Nephron progenitor cell (in vitro differentiated cells): ENCODE measurements at regions not wholly inside any gene's neighbourhood (a gene's known extent, or its start where the extent isn't known, plus 50 kb on each side); places are given as distances from the start of the nearest gene placed in this dataset.

Source experiments
- DNase-seq: peaks from one replicate; pipeline ENCODE4 v3.0.0; 2021
- H3K27ac Mint-ChIP-seq: 2 replicates; pipeline ENCODE4 v1.8.0; 2021; ENCODE audit warnings: mild to moderate bottlenecking, moderate library complexity, mixed read lengths
- H3K27me3 Mint-ChIP-seq: 2 replicates; pipeline ENCODE4 v1.8.0; 2021; ENCODE audit warnings: mild to moderate bottlenecking, low read depth, mixed read lengths; ENCODE audit not compliant: poor library complexity
- H3K36me3 Mint-ChIP-seq: 2 replicates; pipeline ENCODE4 v1.8.0; 2021; ENCODE audit warnings: low read depth, mixed read lengths
- H3K4me1 Mint-ChIP-seq: 2 replicates; pipeline ENCODE4 v1.8.0; 2021; ENCODE audit warnings: mixed read lengths
- H3K4me3 Mint-ChIP-seq: 2 replicates; pipeline ENCODE4 v1.8.0; 2021; ENCODE audit warnings: mild to moderate bottlenecking, moderate library complexity, mixed read lengths
- H3K9me3 Mint-ChIP-seq: 2 replicates; pipeline ENCODE4 v1.8.0; 2021; ENCODE audit warnings: mild to moderate bottlenecking, moderate library complexity, mixed read lengths
- CTCF ChIP-seq: fragments of 200-600 bp; sonication (generic); IDR thresholded peaks from 2 replicates; pipeline ENCODE4 v1.5.0; 2021; ENCODE audit warnings: antibody characterized with exemption

DNA sequence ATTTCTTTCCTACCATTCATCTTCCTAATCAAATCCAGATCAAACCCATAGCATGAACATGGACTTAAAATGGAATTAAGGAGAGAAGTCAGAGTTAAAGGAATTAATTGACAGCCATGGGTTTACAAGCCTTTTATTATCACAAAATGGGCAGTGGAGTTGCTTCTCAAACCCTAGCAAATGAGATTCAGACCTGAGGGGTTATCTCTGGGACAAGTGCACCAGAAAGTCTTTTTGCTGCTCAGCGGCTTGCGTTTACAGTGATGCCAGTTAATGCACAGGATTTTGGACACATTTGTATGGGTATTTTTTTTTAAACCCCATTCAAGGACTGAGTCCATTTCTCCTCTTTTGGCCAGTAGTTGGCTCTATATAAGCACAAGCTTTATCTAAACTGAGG lies 503.0 kb downstream of the EFNB2 start:
- Mint-ChIP-seq H3K4me1 (peaks cover 35% of the 10 kb centered on the region), H3K4me3 (no peak overlapping the region), H3K27ac (no peak overlapping the region), H3K36me3 (no peaks in the 10 kb centered on the region), H3K9me3 (no peaks in the 10 kb centered on the region), H3K27me3 (peaks cover 6% of the 10 kb centered on the region)
- no peak for TF ChIP-seq CTCF
- no peak for DNase-seq

- TF ChIP-seq CTCF: no peak
- H3K4me1 Mint-ChIP-seq: peaks cover 35% of the 10 kb centered on the region
- H3K36me3 Mint-ChIP-seq: no peaks in the 10 kb centered on the region
- DNase-seq: no peak
- H3K4me3 Mint-ChIP-seq: no peak overlapping the region
- peaks cover 2% of the 10 kb centered on the region for H3K27me3 Mint-ChIP-seq
- no peaks in the 10 kb centered on the region for H3K9me3 Mint-ChIP-seq
- no peak overlapping the region for H3K27ac Mint-ChIP-seq
These were observed 505.7 kb downstream of the EFNB2 start for GRCh38 chr13:106029676-106030290.

DNA sequence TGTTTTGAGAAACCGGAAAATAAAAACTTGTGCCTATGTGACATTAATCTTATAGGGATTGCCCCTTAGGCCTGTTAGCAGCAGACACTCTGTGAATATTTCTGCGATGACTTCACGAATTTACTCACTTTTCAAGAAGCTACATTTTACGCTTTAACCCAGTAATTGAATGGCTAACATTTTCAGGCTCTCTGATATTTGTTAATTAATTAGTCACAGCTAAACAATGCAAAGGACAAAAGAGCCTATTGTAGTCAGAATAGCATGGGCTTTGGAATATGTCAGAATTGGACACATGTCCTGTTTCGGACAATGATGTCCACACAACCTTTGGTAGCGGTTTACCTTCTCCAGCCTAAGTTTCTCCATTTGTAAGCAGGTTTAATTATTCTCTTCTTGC lies 506.6 kb downstream of the EFNB2 start:
- no peak overlapping the region for H3K4me3 Mint-ChIP-seq
- H3K4me1 Mint-ChIP-seq: peaks cover 35% of the 10 kb centered on the region
- no peaks in the 10 kb centered on the region for H3K9me3 Mint-ChIP-seq
- no peak for DNase-seq
- no peak for TF ChIP-seq CTCF
- H3K36me3 Mint-ChIP-seq: no peaks in the 10 kb centered on the region
- no peak overlapping the region for H3K27ac Mint-ChIP-seq
- peaks cover 2% of the 10 kb centered on the region for H3K27me3 Mint-ChIP-seq

DNA sequence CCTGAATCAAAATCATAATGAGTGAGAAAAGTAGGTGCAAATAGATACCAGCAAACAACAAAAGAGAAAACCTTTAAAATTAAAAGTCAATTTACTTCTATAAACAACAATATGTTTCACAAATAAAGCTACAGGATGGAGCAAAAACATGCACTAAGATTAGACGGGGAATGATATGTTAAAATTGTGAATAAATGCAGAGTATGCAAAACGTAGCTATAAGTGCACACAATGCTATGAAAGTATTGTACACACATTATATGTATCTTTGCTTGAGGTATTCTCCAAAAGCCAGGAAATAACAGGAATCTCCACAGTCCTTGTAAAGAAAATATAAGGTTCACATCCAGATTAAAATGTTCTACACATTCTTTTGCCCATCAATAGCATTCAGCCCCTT lies 523.9 kb downstream of the EFNB2 start:
- H3K27ac Mint-ChIP-seq: no peak overlapping the region
- H3K4me1 Mint-ChIP-seq: peaks cover 3% of the 10 kb centered on the region
- no peaks in the 10 kb centered on the region for H3K36me3 Mint-ChIP-seq
- no peak overlapping the region for H3K4me3 Mint-ChIP-seq
- no peak for DNase-seq
- no peak for TF ChIP-seq CTCF
- H3K9me3 Mint-ChIP-seq: peaks cover 8% of the 10 kb centered on the region
- no peaks in the 10 kb centered on the region for H3K27me3 Mint-ChIP-seq

GRCh38 chr13:106010836-106011235 lies 524.6 kb downstream of the EFNB2 start:
- Mint-ChIP-seq H3K36me3 (no peaks in the 10 kb centered on the region), H3K27me3 (no peaks in the 10 kb centered on the region), H3K4me1 (peaks cover 5% of the 10 kb centered on the region), H3K4me3 (no peak overlapping the region), H3K27ac (no peak overlapping the region), H3K9me3 (peaks cover 4% of the 10 kb centered on the region)
- DNase-seq: no peak
- TF ChIP-seq CTCF: no peak

DNA sequence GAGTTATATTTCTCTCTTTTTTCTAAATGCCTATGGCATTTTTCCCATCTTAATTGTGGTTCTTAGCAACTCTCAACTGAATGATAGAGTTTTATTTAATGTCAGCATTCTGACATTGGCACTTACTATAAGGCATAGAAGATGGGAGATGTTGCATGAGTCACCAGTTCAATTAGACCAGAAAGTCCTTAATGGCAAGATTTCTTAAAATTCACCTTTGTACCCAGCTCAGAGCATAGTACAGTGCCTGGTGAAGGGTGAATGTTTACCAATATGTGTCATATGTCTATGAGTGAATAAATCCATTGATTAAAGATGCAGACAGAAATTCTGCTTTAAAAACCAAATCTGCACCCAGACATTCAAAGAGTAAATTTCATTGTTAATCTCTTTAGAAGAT lies 526.9 kb downstream of the EFNB2 start:
- no peak for DNase-seq
- no peak overlapping the region for H3K27ac Mint-ChIP-seq
- H3K27me3 Mint-ChIP-seq: no peaks in the 10 kb centered on the region
- TF ChIP-seq CTCF: no peak
- no peaks in the 10 kb centered on the region for H3K9me3 Mint-ChIP-seq
- no peak overlapping the region for H3K4me3 Mint-ChIP-seq
- H3K4me1 Mint-ChIP-seq: peaks cover 5% of the 10 kb centered on the region
- no peaks in the 10 kb centered on the region for H3K36me3 Mint-ChIP-seq
